Thyroid gland (tissue), 4 donors: ENCODE measurements at regions not wholly inside any gene's neighbourhood (a gene's known extent, or its start where the extent isn't known, plus 50 kb on each side); places are given as distances from the start of the nearest gene placed in this dataset.

Source experiments
- DNase-seq, 2 donors: peaks; one replicate each; pipeline ENCODE4 v3.0.0-alpha.2; 2019
- H3K27ac ChIP-seq, 3 donors: fragments of 200-600 bp; sonication (generic); 1 replicate in 2 of 3; 2 replicates in 1 of 3; pipeline ENCODE4 v1.5.1; 2016 to 2019; ENCODE audit warnings: mild to moderate bottlenecking in 1 of 3, moderate library complexity in 1 of 3
- H3K27me3 ChIP-seq: fragments of 200-600 bp; sonication (generic); one replicate; pipeline ENCODE4 v1.5.1; 2019
- H3K36me3 ChIP-seq, 2 donors: fragments of 200-600 bp; sonication (generic); one replicate each; pipeline ENCODE4 v1.5.1; 2016 to 2019
- H3K4me1 ChIP-seq, 2 donors: fragments of 200-600 bp; sonication (generic); one replicate each; pipeline ENCODE4 v1.5.1; 2017 to 2019
- H3K4me3 ChIP-seq, 3 donors: fragments of 200-600 bp; sonication (generic); replicated peaks in 1 of 3; 1 replicate in 2 of 3; 2 replicates in 1 of 3; pipeline ENCODE4 v1.5.1; 2016; ENCODE audit warnings: mild to moderate bottlenecking in 1 of 3
- H3K9me3 ChIP-seq: fragments of 200-600 bp; sonication (generic); one replicate; pipeline ENCODE4 v1.5.1; 2017
- POLR2A ChIP-seq, 2 donors: fragments of 450-650 bp; IDR thresholded peaks; one replicate each; pipeline ENCODE4 v1.6.1; 2017; ENCODE audit warnings: antibody characterized with exemption in 2 of 2, mild to moderate bottlenecking in 2 of 2, moderate library complexity in 1 of 2
- WGBS, 2 donors: methylation state at CpG; one replicate each; pipeline ENCODE4 v1.1.5; 2017; 5-methylcytosine and 5-hydroxymethylcytosine counted together
- intact Hi-C: fragments of 100-400 bp; cut with DNase I; formaldehyde crosslinking; loops from one replicate; pipeline ENCODE4 v1.15.1; 2023
- TF ChIP-seq, protein P1 (sequence below), 6 experiments: fragments of 200-600 bp in 3 of 6; fragments of 450-650 bp in 3 of 6; sonication (generic) in 3 of 6; IDR thresholded peaks; one replicate each; pipeline ENCODE4 v1.5.1; 2016 to 2019; ENCODE audit warnings: antibody characterized with exemption in 6 of 6, mild to moderate bottlenecking in 2 of 6, inconsistent platforms in 1 of 6, moderate library complexity in 1 of 6

DNA sequence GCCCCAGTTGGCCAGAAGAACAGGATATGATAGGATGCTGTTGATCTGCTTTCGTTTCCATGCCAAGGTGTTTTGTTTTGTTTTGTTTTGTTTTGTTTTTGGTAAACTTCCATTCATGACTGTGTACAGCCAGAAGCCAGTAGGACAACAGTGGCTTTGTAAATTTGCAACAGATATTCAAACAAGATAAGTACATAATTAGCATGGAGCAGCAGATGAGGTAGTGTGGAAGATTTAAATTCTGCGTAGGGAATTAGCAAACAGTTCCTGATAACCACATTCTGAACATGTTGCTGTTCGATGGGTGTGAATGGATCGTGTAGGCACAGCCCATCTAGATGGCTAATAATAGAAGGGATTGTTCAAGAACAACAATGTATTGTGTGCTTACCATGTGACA lies 1080.1 kb upstream of the RBFOX1 start:
- H3K4me1 ChIP-seq: no peaks in the 10 kb centered on the region
- H3K9me3 ChIP-seq: no peaks in the 10 kb centered on the region
- no peaks in the 10 kb centered on the region for H3K36me3 ChIP-seq
- H3K27ac ChIP-seq: no peak overlapping the region
- intact Hi-C loops: loop anchor here (5.0 kb wide), 1 partner anchor 50 kb away; no protein-coding TSS in a partner anchor
- H3K4me3 ChIP-seq: no peak overlapping the region
- H3K27me3 ChIP-seq: no peaks in the 10 kb centered on the region
- no peak for DNase-seq
- TF ChIP-seq, protein P1, sequence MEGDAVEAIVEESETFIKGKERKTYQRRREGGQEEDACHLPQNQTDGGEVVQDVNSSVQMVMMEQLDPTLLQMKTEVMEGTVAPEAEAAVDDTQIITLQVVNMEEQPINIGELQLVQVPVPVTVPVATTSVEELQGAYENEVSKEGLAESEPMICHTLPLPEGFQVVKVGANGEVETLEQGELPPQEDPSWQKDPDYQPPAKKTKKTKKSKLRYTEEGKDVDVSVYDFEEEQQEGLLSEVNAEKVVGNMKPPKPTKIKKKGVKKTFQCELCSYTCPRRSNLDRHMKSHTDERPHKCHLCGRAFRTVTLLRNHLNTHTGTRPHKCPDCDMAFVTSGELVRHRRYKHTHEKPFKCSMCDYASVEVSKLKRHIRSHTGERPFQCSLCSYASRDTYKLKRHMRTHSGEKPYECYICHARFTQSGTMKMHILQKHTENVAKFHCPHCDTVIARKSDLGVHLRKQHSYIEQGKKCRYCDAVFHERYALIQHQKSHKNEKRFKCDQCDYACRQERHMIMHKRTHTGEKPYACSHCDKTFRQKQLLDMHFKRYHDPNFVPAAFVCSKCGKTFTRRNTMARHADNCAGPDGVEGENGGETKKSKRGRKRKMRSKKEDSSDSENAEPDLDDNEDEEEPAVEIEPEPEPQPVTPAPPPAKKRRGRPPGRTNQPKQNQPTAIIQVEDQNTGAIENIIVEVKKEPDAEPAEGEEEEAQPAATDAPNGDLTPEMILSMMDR (IDR thresholded peaks at IDR 0.05): no peak
- no peak for TF ChIP-seq POLR2A (IDR thresholded peaks at IDR 0.05)
- WGBS, 2 donors: 75 to 80% methylated on average over 4 of the region's 4 CpGs

DNA sequence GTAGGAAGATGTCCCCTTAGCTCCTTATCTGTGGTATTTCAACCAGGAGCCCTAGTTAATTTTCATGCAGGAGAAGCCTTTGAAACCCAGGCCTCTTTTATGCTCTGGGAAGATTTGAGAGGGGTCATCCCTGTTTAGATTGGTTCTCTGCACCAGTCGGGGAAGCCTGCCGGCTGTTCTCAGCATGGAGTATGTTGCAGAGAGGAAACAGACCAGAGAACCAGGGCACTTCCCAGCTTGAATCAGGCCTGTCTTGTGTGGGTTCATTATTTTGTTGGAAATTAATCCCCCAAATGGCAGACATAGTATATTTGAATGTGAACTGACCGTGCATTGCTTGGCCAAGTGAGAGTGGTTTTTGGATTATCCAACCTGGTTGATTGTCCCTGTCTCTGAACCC lies 1082.1 kb upstream of the RBFOX1 start:
- TF ChIP-seq, protein P1 (IDR thresholded peaks at IDR 0.05): no peak
- no peak for TF ChIP-seq POLR2A (IDR thresholded peaks at IDR 0.05)
- H3K27ac ChIP-seq: no peak overlapping the region
- no peaks in the 10 kb centered on the region for H3K27me3 ChIP-seq
- no peaks in the 10 kb centered on the region for H3K4me1 ChIP-seq
- 36 to 64% methylated on average over 3 of the region's 3 CpGs for WGBS, 2 donors
- DNase-seq: no peak
- H3K9me3 ChIP-seq: no peaks in the 10 kb centered on the region
- H3K36me3 ChIP-seq: no peaks in the 10 kb centered on the region
- intact Hi-C loops: loop anchor here (5.0 kb wide), 1 partner anchor 52 kb away; no protein-coding TSS in a partner anchor
- no peak overlapping the region for H3K4me3 ChIP-seq

DNA sequence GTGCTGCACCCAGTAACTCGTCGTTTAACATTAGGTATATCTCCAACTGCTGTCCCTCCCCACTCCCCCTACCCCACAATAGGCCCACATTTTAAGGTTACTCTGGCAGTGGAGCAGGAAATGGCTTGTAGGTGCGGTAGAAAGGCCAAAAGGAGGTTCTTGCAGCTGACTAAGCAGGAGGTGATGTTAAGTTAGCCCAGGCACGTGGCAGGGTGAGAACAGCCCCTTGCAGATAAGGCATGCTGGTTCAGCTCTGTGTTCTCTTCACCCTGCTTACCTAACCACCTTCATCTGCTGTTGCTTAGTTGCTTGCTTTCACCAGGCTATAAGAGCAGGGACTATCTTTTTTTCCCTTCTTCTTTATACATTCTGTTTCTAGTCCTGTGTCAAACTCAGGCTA lies 1082.8 kb upstream of the RBFOX1 start:
- no peak for DNase-seq

DNA sequence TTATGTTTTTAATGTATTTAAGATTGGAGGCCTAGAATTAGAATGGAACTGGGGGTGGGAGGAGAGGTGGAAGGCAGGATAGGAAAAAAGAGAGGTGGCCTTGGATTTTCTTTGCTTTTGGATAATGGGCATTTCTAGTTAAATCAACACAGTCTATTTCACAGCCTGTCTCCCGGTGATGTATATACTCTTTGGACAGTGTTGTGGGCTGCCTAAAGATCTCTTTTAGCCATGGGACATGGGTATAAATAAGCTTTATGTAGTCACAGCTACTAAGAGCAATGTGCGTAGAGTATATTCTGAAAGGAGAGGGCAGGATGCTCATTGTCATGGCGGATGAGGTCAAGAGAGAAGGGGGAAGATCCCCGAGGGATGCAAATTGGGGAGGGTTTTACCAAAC lies 1084.4 kb upstream of the RBFOX1 start:
- 57 to 88% methylated on average over 4 of the region's 4 CpGs for WGBS, 2 donors
- Histone ChIP-seq H3K9me3 (no peaks in the 10 kb centered on the region), H3K27me3 (no peaks in the 10 kb centered on the region), H3K36me3 (no peaks in the 10 kb centered on the region), H3K27ac (no peak overlapping the region), H3K4me3 (no peak overlapping the region), H3K4me1 (no peaks in the 10 kb centered on the region)
- DNase-seq: no peak
- intact Hi-C loops: no loop called here
- no peak for TF ChIP-seq POLR2A (IDR thresholded peaks at IDR 0.05)
- TF ChIP-seq, protein P1 (IDR thresholded peaks at IDR 0.05): no peak

More for the DNA sequence above, 1082.8 kb upstream of the RBFOX1 start:
- H3K27me3 ChIP-seq: no peaks in the 10 kb centered on the region
- no peak overlapping the region for H3K27ac ChIP-seq
- TF ChIP-seq POLR2A (IDR thresholded peaks at IDR 0.05): no peak
- no peaks in the 10 kb centered on the region for H3K9me3 ChIP-seq
- intact Hi-C loops: loop anchor here (5.0 kb wide), 1 partner anchor 52 kb away; no protein-coding TSS in a partner anchor
- no peak overlapping the region for H3K4me3 ChIP-seq
- 52 to 60% methylated on average over 4 of the region's 4 CpGs for WGBS, 2 donors
- H3K4me1 ChIP-seq: no peaks in the 10 kb centered on the region
- no peaks in the 10 kb centered on the region for H3K36me3 ChIP-seq

DNA sequence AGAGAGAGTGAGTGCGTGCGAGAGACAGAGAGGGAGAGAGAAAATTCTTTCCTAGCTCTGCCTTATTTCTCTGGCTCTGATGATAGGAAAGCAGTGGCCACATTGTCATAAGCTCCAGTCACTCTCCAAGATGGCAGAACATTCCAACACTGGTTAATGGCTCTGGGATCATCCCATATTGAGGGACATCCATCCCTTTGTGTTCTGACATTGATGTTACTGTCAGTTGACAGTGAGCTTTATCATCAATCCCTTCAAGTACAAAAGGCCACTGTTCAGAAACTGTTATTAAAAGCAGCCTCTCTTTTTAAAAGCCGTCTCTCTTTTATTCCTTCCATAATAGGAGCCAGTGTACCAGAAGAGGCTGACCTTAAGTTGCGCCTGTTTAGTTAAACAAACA lies 1084.9 kb upstream of the RBFOX1 start:
- no peak overlapping the region for H3K4me3 ChIP-seq
- no peak for DNase-seq
- no peaks in the 10 kb centered on the region for H3K9me3 ChIP-seq
- no peaks in the 10 kb centered on the region for H3K36me3 ChIP-seq
- TF ChIP-seq, protein P1 (IDR thresholded peaks at IDR 0.05): no peak
- no peak for TF ChIP-seq POLR2A (IDR thresholded peaks at IDR 0.05)
- intact Hi-C loops: no loop called here
- H3K4me1 ChIP-seq: no peaks in the 10 kb centered on the region
- H3K27ac ChIP-seq: no peak overlapping the region
- H3K27me3 ChIP-seq: no peaks in the 10 kb centered on the region
- 83 to 86% methylated on average over 4 of the region's 4 CpGs for WGBS, 2 donors

DNA sequence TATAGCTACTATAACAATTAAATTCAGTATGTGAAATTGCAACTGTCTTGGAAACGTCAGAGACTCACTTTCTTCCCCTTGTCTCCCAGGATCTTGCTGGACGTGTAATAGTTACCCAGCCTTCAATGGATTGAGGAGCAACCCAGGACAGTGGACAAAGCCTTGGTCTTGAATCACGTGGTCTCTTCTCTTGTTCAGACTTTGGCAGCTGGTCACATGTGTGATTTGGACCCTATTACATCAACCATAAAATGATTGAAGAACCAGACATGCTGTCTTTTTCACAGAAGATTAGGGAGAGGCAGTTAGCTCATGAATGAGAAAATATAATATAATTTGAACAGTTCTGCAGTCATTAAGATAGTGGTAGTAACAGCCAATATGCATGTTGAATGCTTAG lies 1085.5 kb upstream of the RBFOX1 start:
- intact Hi-C loops: no loop called here
- Histone ChIP-seq H3K4me3 (no peak overlapping the region), H3K27me3 (no peaks in the 10 kb centered on the region), H3K36me3 (no peaks in the 10 kb centered on the region), H3K27ac (no peak overlapping the region), H3K4me1 (no peaks in the 10 kb centered on the region), H3K9me3 (no peaks in the 10 kb centered on the region)
- 70 to 78% methylated on average over 3 of the region's 3 CpGs for WGBS, 2 donors
- no peak for TF ChIP-seq POLR2A (IDR thresholded peaks at IDR 0.05)
- TF ChIP-seq, protein P1 (IDR thresholded peaks at IDR 0.05): no peak
- no peak for DNase-seq
